ENCODE measurements at regions not wholly inside any gene's neighbourhood (a gene's known extent, or its start where the extent isn't known, plus 50 kb on each side); places are given as distances from the start of the nearest gene placed in this dataset.
"Not testable (repeated sequence)": the region's sequence is repeated elsewhere in the genome, so short reads cannot be mapped to it uniquely, and the experiment has no call there.

DNA sequence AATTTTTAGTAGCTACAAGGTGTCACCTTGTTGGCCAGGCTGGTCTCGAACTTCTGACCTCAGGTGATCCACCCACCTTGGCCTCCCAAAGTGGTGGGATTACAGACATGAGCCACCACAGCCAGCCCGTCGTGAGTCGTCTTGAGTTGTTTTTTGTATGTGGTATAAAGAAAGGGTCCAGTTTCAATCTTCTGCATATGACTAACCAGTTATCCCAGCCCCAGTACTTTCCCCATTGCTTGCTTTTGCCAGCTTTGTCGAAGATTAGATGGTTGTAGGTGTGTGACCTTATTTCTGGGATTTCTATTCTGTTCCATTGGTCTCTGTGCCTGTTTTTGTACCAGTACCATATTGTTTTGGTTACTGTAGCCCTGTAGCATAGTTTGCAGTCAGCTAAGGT is 105.9 kb downstream of the OR13H1 start:
- no peaks in the 10 kb centered on the region for H3K9me3 ChIP-seq (ENCODE audit: control insufficient read depth, low read length)
- Mint-ChIP-seq H3K4me1 (no peaks in the 10 kb centered on the region), H3K36me3 (ENCODE audit: low read depth) (no peaks in the 10 kb centered on the region), H3K27me3 (ENCODE audit: insufficient read depth) (peaks cover 20% of the 10 kb centered on the region), H3K4me3 (no peak overlapping the region), H3K27ac (no peak overlapping the region), H3K9me3 (peaks cover 11% of the 10 kb centered on the region)
- no peak overlapping the region for H3K4me3 ChIP-seq (ENCODE audit: low read length)
- TF ChIP-seq, protein P1, sequence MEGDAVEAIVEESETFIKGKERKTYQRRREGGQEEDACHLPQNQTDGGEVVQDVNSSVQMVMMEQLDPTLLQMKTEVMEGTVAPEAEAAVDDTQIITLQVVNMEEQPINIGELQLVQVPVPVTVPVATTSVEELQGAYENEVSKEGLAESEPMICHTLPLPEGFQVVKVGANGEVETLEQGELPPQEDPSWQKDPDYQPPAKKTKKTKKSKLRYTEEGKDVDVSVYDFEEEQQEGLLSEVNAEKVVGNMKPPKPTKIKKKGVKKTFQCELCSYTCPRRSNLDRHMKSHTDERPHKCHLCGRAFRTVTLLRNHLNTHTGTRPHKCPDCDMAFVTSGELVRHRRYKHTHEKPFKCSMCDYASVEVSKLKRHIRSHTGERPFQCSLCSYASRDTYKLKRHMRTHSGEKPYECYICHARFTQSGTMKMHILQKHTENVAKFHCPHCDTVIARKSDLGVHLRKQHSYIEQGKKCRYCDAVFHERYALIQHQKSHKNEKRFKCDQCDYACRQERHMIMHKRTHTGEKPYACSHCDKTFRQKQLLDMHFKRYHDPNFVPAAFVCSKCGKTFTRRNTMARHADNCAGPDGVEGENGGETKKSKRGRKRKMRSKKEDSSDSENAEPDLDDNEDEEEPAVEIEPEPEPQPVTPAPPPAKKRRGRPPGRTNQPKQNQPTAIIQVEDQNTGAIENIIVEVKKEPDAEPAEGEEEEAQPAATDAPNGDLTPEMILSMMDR (conservative IDR thresholded peaks at IDR 0.05), result no peak
- H3K4me1 ChIP-seq (ENCODE audit: control insufficient read depth, insufficient read depth, low read length), result no peaks in the 10 kb centered on the region
- H3K36me3 ChIP-seq (ENCODE audit: control insufficient read depth, insufficient read depth, low read length), result no peaks in the 10 kb centered on the region
- H3K27ac ChIP-seq (ENCODE audit: low read depth, low read length), result no peak overlapping the region
- no peak for DNase-seq
- H3K27me3 ChIP-seq (ENCODE audit: control insufficient read depth, insufficient read depth, low read length, poor library complexity, severe bottlenecking), result no peaks in the 10 kb centered on the region
- H3K9ac ChIP-seq (ENCODE audit: extremely low read depth, low read length, poor library complexity, severe bottlenecking), result no peak overlapping the region
- WGBS, 2 experiments (ENCODE audit: insufficient coverage in 1 of 2, insufficient read length in 1 of 2), result 92% methylated on average over 1 of the region's 5 CpGs; no CpG with 5 or more reads in 1 of the 2 experiments

DNA sequence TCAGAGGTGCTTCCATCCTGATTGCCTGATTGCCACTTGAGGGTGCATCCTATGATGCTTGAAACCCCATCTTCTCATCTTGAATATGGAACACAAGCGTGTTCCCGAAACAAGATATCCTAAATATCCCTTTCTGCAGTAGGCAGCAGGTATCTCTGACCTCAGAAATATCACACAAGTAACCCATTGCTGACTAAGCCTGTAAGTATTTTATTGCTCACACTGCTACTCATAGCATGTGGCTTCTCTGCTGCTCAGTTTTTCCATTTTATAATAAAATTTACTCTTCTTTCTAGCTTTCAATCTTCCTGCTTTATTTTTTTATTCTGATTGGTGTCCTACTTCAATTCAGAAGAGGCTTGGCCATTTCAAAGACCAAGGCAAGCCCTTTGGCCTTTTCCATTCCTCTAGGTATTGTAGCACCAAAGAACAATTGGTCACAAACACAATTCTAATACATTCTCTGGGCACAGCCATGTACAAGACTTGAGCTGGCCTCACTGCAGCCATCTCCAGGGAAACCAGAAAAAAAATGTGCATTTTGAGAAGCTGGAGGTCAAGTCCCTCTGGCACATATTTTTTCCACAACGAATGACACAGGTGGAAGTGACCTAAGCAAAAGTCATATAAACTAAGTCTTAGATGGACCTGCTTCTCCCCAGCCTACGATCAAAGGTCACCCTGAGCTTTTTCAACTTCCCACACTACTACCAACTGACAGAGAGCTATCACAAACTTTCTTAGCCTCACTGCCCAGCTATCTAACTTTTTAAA is 107.0 kb downstream of the OR13H1 start:
- WGBS, 2 experiments (ENCODE audit: insufficient coverage in 1 of 2, insufficient read length in 1 of 2), result 81% methylated on average over 4 of the region's 4 CpGs; no CpG with 5 or more reads in 1 of the 2 experiments
- Histone ChIP-seq H3K27me3 (ENCODE audit: control insufficient read depth, insufficient read depth, low read length, poor library complexity, severe bottlenecking) (no peaks in the 10 kb centered on the region), H3K4me1 (ENCODE audit: control insufficient read depth, insufficient read depth, low read length) (no peaks in the 10 kb centered on the region), H3K27ac (ENCODE audit: low read depth, low read length) (no peak overlapping the region), H3K36me3 (ENCODE audit: control insufficient read depth, insufficient read depth, low read length) (no peaks in the 10 kb centered on the region), H3K9me3 (ENCODE audit: control insufficient read depth, low read length) (no peaks in the 10 kb centered on the region), H3K4me3 (ENCODE audit: low read length) (no peak overlapping the region), H3K9ac (ENCODE audit: extremely low read depth, low read length, poor library complexity, severe bottlenecking) (no peak overlapping the region)
- Mint-ChIP-seq H3K36me3 (ENCODE audit: low read depth) (no peaks in the 10 kb centered on the region), H3K27ac (no peak overlapping the region), H3K27me3 (ENCODE audit: insufficient read depth) (peaks cover 20% of the 10 kb centered on the region), H3K9me3 (peaks cover 15% of the 10 kb centered on the region), H3K4me1 (no peaks in the 10 kb centered on the region), H3K4me3 (no peak overlapping the region)
- TF ChIP-seq, protein P1 (conservative IDR thresholded peaks at IDR 0.05), result no peak
- no peak for DNase-seq

DNA sequence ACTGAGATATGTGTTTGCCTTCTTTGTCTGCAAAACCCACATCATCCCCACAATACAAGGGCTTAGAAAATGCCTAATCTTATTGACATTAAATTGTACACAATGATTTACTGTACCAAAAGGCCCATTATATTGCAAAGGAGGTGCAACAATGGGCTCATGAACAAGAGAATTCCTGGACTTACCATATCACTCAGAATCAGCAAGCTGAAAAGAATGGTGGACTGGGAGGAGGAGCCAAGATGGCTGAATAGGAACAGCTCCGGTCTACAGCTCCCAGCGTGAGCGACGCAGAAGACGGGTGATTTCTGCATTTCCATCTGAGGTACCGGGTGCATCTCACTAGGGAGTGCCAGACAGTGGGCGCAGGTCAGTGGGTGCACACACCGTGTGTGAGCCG is 119.9 kb downstream of the OR13H1 start:
- H3K4me3 ChIP-seq (ENCODE audit: low read length), result not testable (repeated sequence)
- WGBS, 2 experiments (ENCODE audit: insufficient coverage in 1 of 2, insufficient read length in 1 of 2), result 88% methylated on average over 4 of the region's 9 CpGs; no CpG with 5 or more reads in 1 of the 2 experiments

More for the DNA sequence above, 119.9 kb downstream of the OR13H1 start:
- H3K36me3 Mint-ChIP-seq (ENCODE audit: low read depth); H3K27ac Mint-ChIP-seq; H3K27ac ChIP-seq (ENCODE audit: low read depth, low read length); H3K4me1 Mint-ChIP-seq; H3K4me1 ChIP-seq (ENCODE audit: control insufficient read depth, insufficient read depth, low read length); H3K27me3 ChIP-seq (ENCODE audit: control insufficient read depth, insufficient read depth, low read length, poor library complexity, severe bottlenecking); H3K36me3 ChIP-seq (ENCODE audit: control insufficient read depth, insufficient read depth, low read length); H3K27me3 Mint-ChIP-seq (ENCODE audit: insufficient read depth); DNase-seq; H3K9me3 Mint-ChIP-seq; H3K9me3 ChIP-seq (ENCODE audit: control insufficient read depth, low read length); H3K9ac ChIP-seq (ENCODE audit: extremely low read depth, low read length, poor library complexity, severe bottlenecking): not testable (repeated sequence)
- H3K4me3 Mint-ChIP-seq, result peak overlapping the region; percentile 44
